GM12873 (cell line): ENCODE measurements at regions not wholly inside any gene's neighbourhood (a gene's known extent, or its start where the extent isn't known, plus 50 kb on each side); places are given as distances from the start of the nearest gene placed in this dataset.

ENCODE experiments used
- CTCF ChIP-seq: IDR thresholded peaks from 2 replicates; pipeline ENCODE4 v1.5.1; 2012; ENCODE audit warnings: low read depth, mild to moderate bottlenecking, moderate library complexity, low read length, control low read depth; ENCODE audit not compliant: insufficient read depth; ENCODE audit errors: missing control alignments

- no peak for TF ChIP-seq CTCF
Measured at GRCh38 chr2:188870289-188870688, 103.9 kb upstream of the COL3A1 start.

GRCh38 chr2:188875104-188875503 is 99.1 kb upstream of the COL3A1 start:
- TF ChIP-seq CTCF: no peak

GRCh38 chr2:188878716-188879115 is 95.5 kb upstream of the COL3A1 start:
- TF ChIP-seq CTCF: no peak

GRCh38 chr2:188880740-188881139 is 93.4 kb upstream of the COL3A1 start:
- TF ChIP-seq CTCF: no peak

GRCh38 chr2:188881434-188881833 is 92.7 kb upstream of the COL3A1 start:
- TF ChIP-seq CTCF: no peak

GRCh38 chr2:188884046-188884445 is 90.1 kb upstream of the COL3A1 start:
- TF ChIP-seq CTCF: no peak

- no peak for TF ChIP-seq CTCF
Measured at GRCh38 chr2:188884517-188884916, 89.7 kb upstream of the COL3A1 start.

- no peak for TF ChIP-seq CTCF
Measured at GRCh38 chr2:188889187-188889586, 85.0 kb upstream of the COL3A1 start.
